HT1080 (cell line): ENCODE measurements at regions not wholly inside any gene's neighbourhood (a gene's known extent, or its start where the extent isn't known, plus 50 kb on each side); places are given as distances from the start of the nearest gene placed in this dataset.
"Not testable (repeated sequence)": the region's sequence is repeated elsewhere in the genome, so short reads cannot be mapped to it uniquely, and the experiment has no call there.

ENCODE experiments used
- DNase-seq: peaks from one replicate; pipeline ENCODE4 v3.0.0-alpha.2; 2015; ENCODE audit warnings: low read depth

- DNase-seq: no peak
Measured at GRCh38 chr15:96035091-96035490, 295.4 kb upstream of the NR2F2 start.

GRCh38 chr15:96035635-96036034, 294.9 kb upstream of the NR2F2 start:
- no peak for DNase-seq

- DNase-seq: peak; percentile 44
Measured at GRCh38 chr15:96037584-96037983, 292.9 kb upstream of the NR2F2 start.

- DNase-seq: no peak
Measured at GRCh38 chr15:96038131-96038530, 292.4 kb upstream of the NR2F2 start.

GRCh38 chr15:96038650-96039049, 291.9 kb upstream of the NR2F2 start:
- DNase-seq: no peak

GRCh38 chr15:96041982-96042733, 288.3 kb upstream of the NR2F2 start:
- no peak for DNase-seq

- DNase-seq: no peak
Measured at GRCh38 chr15:96042734-96043224, 287.7 kb upstream of the NR2F2 start.

DNA sequence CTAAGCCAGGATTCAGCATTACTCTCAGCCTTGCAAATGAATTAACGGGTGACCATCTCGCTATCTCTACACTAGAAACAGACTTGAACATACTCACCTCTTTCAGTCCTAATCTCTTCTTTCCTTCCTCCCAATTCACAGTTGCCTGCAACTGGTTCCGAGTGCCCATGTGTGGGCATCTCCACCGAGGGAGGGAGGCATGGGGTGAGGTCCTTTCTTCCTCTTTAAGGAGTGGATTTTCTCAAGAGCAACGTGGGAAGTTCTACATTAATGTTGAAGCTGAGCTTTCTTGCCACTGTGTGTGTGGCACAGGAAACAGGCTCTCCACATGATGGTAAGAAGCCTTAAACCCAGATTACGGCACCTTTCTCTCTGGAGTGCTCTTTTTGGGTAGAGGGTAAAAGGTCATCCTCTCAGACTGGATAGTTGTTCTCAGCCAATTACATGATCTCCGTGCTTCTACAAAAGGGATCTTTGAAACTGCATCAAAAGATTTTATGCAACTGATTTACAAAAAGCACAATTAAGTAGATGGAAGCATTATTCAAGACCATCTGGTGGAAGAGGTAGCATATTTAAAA, 286.8 kb upstream of the NR2F2 start:
- DNase-seq: no peak

DNA sequence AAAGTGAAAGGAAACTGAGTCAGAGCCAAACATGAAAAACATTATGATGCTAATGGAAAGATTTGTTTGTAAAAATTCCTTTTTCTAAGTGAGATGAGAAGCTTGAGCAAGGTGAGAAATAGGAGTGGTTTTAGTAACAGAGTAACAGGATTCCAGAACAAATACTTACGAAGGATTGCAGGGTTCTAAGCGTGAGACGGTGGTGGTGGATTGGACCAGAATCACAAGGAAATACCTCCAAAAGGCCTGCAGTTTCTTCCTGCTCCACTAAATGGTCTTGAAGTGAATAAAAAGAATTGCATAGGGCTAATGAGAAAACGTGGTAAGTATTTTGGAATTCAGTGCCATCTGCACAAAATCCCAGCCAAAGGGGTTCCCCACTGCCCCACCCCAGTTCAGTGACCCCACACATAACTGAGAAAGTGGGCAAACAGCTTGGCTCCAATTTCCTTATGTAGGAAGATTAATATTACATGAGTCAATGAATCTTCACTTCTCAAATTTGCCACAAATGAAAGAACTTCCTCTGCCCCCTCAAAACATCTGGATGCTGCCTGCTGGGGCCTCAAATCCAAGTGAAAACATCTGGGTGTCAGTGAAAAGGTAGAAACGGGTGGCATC, 283.8 kb upstream of the NR2F2 start:
- DNase-seq: no peak

DNA sequence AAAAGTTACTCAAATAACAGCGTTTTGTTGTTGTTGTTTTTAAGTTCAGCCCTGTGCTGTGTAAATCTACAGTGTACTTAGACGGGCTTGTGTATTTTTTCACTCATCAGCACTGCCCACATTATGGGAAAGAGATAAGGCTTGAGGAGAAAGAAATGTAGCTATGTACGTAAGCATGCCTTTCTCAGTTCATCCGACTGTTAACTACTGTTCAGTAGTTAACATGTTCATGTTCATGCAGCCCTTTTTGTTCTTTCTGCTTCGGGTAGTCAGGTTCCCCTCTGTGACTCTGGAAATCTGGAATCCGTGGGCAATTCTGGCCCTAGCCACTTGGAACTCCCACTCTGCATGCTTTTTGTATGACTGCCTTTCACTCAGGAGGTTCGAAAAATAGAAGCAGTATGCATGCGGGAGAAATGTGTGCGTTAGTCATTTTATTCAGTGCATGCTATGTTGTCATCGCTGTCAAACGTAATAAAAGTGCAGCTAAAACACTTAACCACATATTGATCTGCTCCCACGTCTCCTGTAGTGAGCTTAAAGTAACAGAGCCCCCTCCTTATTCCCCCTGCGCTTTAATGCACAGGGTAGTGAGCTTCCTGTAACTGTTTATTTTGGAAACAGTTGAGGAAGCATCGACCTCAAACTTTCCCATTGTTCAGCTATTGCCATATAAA, 283.1 kb upstream of the NR2F2 start:
- DNase-seq: peak; percentile 46

DNA sequence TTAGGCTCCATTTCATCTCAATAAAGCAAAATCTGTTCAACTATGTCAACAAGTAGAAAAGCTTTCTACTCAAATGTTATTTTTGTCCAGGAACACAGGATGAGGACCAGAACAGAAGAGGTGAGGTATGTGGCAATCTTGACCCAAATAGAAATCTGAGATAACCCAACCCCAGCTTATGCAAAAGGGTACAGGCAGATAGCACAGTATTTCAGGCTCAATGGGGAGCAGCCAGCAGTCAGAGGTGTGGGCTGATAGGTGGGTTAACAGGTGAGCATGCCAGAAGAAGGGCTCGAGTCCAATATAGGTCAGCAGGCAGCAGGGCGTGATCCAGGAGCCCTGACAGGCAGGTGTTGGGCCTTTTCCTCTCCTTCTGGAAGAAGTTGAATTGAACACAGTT, 281.2 kb upstream of the NR2F2 start:
- DNase-seq: no peak

DNA sequence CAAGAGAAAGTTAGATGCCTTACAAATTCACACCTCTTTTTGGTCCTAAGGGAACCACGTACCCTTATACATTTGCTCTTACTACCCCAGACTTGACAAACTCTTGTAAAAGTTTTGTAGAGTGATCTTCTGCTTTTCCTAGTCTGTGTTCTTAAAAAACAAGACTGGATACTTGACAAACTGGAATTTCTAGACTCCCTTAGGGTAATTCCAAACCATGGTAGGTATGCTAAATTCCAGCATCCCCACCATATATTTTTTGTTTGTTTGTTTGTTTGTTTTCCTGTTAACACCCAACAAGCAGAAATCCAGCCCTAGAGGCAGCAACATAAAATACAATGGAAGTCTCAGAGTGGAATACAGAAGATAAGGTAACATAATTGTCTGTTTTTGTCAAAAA, 280.7 kb upstream of the NR2F2 start:
- DNase-seq: no peak

GRCh38 chr15:96051598-96051997, 278.9 kb upstream of the NR2F2 start:
- DNase-seq: no peak

- DNase-seq: no peak
Measured at GRCh38 chr15:96052154-96052553, 278.3 kb upstream of the NR2F2 start.

- no peak for DNase-seq
Measured at GRCh38 chr15:96052572-96053030, 277.9 kb upstream of the NR2F2 start.

DNA sequence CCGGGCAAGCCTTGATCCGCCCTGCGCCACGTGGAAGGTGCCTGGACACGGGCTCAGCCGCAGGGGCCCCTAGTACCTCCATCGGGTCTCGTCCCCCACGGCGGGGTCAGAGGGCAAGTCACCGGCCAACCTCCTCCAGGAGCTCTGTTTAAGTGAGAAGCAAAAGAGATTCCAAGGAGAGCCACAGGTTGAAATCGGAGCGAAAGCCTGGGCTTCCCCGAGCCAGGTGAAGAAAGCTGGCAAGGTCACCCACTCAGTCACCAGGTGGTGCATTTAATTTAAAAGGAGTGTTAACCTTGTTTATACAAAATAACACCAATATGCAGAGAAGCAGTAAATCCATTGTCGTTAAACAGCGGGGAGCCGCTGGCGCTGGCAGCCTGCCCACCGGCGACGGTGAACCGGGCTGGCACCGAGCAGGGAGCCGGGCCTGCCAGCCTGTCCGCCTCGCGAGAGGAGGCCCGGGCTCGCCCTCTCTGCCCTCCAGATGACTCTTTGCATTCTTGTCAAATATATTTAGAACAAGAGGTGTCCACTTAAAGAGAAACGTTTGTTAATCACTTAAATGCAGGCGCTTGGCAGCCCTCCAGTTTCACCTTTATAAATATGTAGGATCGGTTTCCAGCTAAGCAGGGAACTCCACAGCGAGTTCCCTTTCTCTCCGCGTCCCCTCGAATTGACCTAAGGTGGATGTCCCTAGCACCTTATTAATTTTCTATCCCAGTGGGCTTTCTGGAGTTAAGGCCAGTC, 277.3 kb upstream of the NR2F2 start:
- no peak for DNase-seq

DNA sequence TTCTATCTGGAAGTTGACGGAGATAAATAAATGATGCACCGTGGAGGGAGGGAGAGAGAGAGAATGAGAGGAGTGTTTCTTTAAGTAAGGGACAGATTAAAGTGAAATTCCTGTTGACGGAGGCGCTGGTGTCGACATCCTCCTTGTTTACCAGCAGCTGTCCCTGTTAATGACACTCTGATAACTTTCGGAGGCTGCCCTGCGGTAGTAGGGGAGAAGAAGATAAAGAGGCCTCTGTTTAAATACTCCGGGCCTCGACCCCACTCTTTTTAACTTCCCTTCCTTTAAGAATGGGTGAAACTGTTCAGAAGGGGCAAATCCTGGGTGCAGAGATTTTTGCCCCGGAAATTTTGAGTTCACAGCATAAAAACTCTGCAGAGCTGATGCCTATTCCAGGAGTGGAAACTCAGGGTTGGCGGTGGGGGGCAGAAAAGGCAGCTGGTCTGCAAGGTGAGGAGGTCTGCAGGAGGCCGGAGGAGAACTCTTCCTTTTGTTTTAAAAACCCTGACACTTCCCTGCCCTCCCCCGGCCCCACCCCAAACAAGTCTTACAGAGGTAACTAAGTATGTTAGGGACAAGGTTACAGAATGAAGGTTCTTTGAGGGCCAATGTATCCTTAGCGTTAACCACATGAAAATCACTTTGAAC, 276.6 kb upstream of the NR2F2 start:
- DNase-seq: no peak

DNA sequence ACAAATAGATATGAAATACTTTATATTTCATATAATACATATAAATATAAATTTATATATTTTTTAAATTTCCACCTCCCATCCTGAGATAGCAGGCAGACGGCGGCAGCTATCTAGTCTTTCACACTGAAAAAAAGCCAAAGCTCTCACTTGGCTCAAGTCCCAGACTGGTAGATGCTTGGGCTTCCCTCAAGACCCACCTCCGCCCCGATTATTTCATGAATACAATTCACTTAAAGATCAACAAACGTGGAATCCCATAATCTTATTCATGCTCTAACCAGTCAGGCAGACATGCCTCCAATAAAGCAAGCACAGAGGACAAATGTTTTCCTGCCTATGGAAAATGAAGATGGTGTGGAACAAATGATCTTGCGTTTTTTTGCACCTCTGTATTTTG, 275.9 kb upstream of the NR2F2 start:
- DNase-seq: no peak

GRCh38 chr15:96058103-96058851, 272.2 kb upstream of the NR2F2 start:
- no peak for DNase-seq

GRCh38 chr15:96058852-96059103, 271.7 kb upstream of the NR2F2 start:
- DNase-seq: not testable (repeated sequence)
